HG02610 (cell line): ENCODE measurements at regions not wholly inside any gene's neighbourhood (a gene's known extent, or its start where the extent isn't known, plus 50 kb on each side); places are given as distances from the start of the nearest gene placed in this dataset.
"Not testable (repeated sequence)": the region's sequence is repeated elsewhere in the genome, so short reads cannot be mapped to it uniquely, and the experiment has no call there.

ENCODE experiments used
- ATAC-seq: cut with Tn5 transposase; IDR thresholded peaks from one replicate; pipeline ENCODE4 v1.9.1; 2021; ENCODE audit warnings: mild to moderate bottlenecking, moderate library complexity; ENCODE audit not compliant: unreplicated experiment

GRCh38 chr4:126541820-126542219 lies 1090.9 kb upstream of the INTU start:
- ATAC-seq = no peak

- no peak for ATAC-seq
These were observed 1088.5 kb upstream of the INTU start for GRCh38 chr4:126544276-126544675.

- ATAC-seq = not testable (repeated sequence)
These were observed 1086.6 kb upstream of the INTU start for GRCh38 chr4:126546197-126546596.

- ATAC-seq = no peak
These were observed 1085.4 kb upstream of the INTU start for GRCh38 chr4:126547352-126547751.

GRCh38 chr4:126548890-126549289 lies 1083.9 kb upstream of the INTU start:
- no peak for ATAC-seq

- no peak for ATAC-seq
These were observed 1080.4 kb upstream of the INTU start for GRCh38 chr4:126552321-126552720.

GRCh38 chr4:126553248-126553647 lies 1079.5 kb upstream of the INTU start:
- no peak for ATAC-seq

- ATAC-seq = no peak
These were observed 1074.2 kb upstream of the INTU start for GRCh38 chr4:126558596-126558995.

GRCh38 chr4:126559961-126560360 lies 1072.8 kb upstream of the INTU start:
- ATAC-seq = no peak

GRCh38 chr4:126560794-126561193 lies 1072.0 kb upstream of the INTU start:
- ATAC-seq = no peak

GRCh38 chr4:126563389-126563788 lies 1069.4 kb upstream of the INTU start:
- ATAC-seq = no peak

- ATAC-seq = no peak
These were observed 1068.4 kb upstream of the INTU start for GRCh38 chr4:126564283-126564854.

- no peak for ATAC-seq
These were observed 1063.8 kb upstream of the INTU start for GRCh38 chr4:126568652-126569570.

GRCh38 chr4:126572264-126572663 lies 1060.5 kb upstream of the INTU start:
- ATAC-seq = no peak

GRCh38 chr4:126582737-126583136 lies 1050.0 kb upstream of the INTU start:
- no peak for ATAC-seq

- ATAC-seq = no peak
These were observed 1049.2 kb upstream of the INTU start for GRCh38 chr4:126583509-126583908.

- ATAC-seq = no peak
These were observed 1041.2 kb upstream of the INTU start for GRCh38 chr4:126591583-126591982.

- ATAC-seq = no peak
These were observed 1040.7 kb upstream of the INTU start for GRCh38 chr4:126592088-126592487.

GRCh38 chr4:126593626-126594025 lies 1039.1 kb upstream of the INTU start:
- no peak for ATAC-seq

GRCh38 chr4:126595643-126596042 lies 1037.1 kb upstream of the INTU start:
- ATAC-seq = no peak

GRCh38 chr4:126599746-126600145 lies 1033.0 kb upstream of the INTU start:
- no peak for ATAC-seq

GRCh38 chr4:126603210-126603609 lies 1029.5 kb upstream of the INTU start:
- no peak for ATAC-seq
